HG02610 (cell line): ENCODE measurements at regions not wholly inside any gene's neighbourhood (a gene's known extent, or its start where the extent isn't known, plus 50 kb on each side); places are given as distances from the start of the nearest gene placed in this dataset.

ENCODE experiments used
- ATAC-seq: cut with Tn5 transposase; IDR thresholded peaks from one replicate; pipeline ENCODE4 v1.9.1; 2021; ENCODE audit warnings: mild to moderate bottlenecking, moderate library complexity; ENCODE audit not compliant: unreplicated experiment

- ATAC-seq, result peak; percentile 85
Measured at GRCh38 chr5:12313602-12314001, 409.4 kb upstream of the CTNND2 start.

DNA sequence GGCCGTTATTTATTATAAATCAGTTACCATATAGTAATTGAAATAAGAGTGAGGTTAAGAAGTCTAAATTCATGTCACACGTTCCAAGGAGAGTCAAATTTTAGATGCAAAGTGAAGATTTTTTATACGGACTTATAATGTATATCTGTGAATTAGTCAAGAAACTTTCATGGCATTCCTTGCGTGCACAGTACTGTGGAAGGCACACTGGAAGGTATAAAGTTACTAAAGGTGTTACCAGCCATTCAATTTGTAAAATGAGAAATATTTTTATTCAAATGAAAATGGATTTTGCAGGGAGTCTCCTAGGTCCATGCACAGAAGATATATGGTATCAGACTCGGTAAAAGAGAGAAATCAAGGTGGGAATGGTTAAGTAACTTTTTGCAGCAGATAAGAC lies 408.1 kb upstream of the CTNND2 start:
- ATAC-seq, result no peak

GRCh38 chr5:12294151-12294550 lies 389.9 kb upstream of the CTNND2 start:
- no peak for ATAC-seq

GRCh38 chr5:12292610-12293204 lies 388.5 kb upstream of the CTNND2 start:
- no peak for ATAC-seq

DNA sequence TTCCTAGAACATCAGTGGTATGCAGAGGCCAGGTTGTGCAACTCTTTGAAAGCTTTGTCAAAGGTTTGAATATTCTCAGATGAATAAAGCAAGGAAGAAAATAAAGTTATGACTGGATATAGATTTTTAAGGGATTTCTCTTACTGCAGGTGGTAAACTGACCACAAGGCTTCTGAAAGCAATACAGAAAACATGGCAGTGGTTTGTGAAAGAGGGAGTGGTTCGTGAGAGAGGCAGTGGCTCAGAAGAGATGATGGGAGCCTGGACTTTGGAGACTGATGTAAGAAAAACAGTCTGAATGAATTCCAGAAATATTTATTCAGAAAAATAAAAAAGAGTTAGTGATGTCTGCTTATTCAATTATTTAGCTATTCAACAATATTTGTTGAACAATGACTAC lies 380.4 kb upstream of the CTNND2 start:
- no peak for ATAC-seq

DNA sequence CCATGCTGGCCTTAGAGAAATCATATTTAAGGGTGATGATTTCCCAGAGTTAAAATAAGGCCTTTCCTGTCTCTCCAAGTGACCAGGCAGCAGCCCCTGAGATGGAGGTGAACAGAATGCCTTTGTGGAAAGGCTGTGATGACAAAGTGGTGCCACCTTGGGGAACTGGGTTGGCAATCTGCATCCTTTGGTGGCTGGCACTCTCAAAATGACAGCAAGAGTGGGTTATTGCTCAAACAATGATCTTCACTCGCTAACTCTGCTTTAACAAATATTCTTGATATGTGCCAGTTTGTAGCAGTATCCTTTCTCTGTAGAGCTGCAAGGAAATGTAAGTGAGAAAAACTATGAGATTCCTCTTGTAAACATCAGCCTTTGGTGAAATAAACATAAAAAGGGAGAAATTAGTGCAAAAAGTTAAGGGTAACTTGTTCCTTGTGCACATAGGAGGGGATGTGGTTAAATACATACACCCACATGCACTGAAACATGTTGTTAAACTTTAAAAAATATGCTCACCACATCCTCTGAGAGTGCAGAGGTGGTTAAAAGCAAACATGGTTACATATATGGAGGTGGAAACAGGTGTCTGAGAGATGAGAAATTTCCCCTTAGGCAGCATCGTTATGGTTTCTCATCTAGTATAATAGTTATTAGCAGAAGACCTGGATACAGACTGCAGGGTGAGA lies 373.4 kb upstream of the CTNND2 start:
- peak; percentile 93 for ATAC-seq

GRCh38 chr5:12274236-12274635 lies 370.0 kb upstream of the CTNND2 start:
- ATAC-seq, result no peak

DNA sequence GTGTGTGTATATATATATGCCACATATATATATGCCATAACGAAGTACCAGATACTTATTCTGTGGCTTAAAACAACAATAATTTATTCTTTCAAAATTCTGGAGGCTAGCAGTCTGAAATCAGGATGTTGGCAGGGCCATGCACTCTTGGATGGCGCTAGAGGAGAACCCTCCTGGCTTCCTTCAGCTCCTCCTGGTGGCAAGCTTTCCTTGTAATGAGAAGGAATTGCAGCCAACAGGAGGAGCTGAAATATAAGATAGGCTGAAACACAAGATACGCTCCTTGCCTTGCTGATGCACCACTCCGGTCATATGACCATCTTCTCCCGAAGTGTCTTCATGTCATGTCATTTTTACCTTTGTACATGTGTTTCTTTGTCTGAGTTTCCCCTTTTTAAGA lies 368.1 kb upstream of the CTNND2 start:
- ATAC-seq, result no peak

GRCh38 chr5:12270914-12271313 lies 366.7 kb upstream of the CTNND2 start:
- no peak for ATAC-seq

GRCh38 chr5:12269164-12269563 lies 364.9 kb upstream of the CTNND2 start:
- no peak for ATAC-seq

GRCh38 chr5:12258549-12258948 lies 354.3 kb upstream of the CTNND2 start:
- no peak for ATAC-seq

GRCh38 chr5:12250454-12250853 lies 346.2 kb upstream of the CTNND2 start:
- no peak for ATAC-seq

DNA sequence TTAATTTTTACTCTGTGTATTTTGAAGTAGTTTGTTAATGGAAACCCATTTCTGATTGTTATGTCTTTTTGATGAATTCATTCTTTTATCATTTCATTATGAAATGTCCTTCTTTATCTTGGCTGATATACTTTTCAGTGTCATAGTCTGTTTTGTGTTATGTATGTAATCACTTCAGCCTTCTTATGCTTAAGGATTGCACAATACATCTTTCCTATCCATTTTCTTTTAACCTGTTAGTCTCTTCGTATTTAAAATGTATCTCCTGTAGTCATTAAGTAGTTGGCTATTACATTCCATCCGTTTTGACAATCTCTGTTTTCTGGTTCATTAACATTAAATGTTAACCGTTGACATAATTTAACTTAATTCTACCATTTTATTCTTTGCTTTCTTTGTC lies 344.6 kb upstream of the CTNND2 start:
- ATAC-seq, result no peak

- no peak for ATAC-seq
Measured at GRCh38 chr5:12246036-12246435, 341.8 kb upstream of the CTNND2 start.

GRCh38 chr5:12245429-12245828 lies 341.2 kb upstream of the CTNND2 start:
- ATAC-seq, result no peak

GRCh38 chr5:12242950-12243888 lies 339.0 kb upstream of the CTNND2 start:
- no peak for ATAC-seq

DNA sequence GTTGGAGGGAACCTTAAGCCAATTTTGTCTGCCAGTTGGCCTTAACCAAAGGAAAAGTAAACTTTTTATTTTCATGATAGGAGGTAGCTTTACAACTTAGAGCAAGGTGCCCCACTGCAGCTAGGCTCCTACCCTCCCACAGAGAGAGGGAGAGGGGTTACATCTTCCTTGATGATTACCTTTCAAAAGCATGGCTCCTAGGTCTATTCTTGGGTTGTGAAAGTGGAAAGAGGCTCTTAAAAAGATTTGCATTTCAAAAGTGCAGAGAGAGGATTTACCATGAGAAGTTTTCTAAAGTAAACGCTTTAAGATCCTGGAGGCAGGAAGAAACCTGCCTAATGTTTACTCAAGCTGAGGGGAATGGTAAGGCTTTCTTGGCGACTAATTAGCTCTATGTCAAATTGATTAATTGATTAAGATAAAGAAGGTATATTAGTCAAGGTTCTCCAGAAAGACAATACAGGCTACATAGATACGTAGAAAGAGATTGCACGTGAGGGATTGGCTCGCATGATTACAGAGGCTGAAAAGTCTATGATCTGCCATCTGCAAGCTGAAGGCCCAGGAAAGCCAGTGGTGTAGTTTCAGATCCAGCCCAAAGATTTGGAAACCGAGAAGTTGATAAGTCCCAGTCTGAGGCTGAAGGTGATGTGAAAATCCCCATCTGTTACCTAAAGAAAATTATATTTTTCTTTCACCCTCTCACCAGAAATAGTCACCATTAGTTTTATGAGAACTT lies 333.8 kb upstream of the CTNND2 start:
- no peak for ATAC-seq

- ATAC-seq, result no peak
Measured at GRCh38 chr5:12230659-12231058, 326.4 kb upstream of the CTNND2 start.

GRCh38 chr5:12217039-12217438 lies 312.8 kb upstream of the CTNND2 start:
- no peak for ATAC-seq

- no peak for ATAC-seq
Measured at GRCh38 chr5:12214267-12215015, 310.2 kb upstream of the CTNND2 start.
